LoVo (cell line): ENCODE measurements at regions not wholly inside any gene's neighbourhood (a gene's known extent, or its start where the extent isn't known, plus 50 kb on each side); places are given as distances from the start of the nearest gene placed in this dataset.
A peak's percentile ranks its signal among the peaks of the same experiment; 100 is the strongest.

Experiments used
- DNase-seq: peaks from one replicate; pipeline ENCODE4 v3.0.0-alpha.2; 2016; ENCODE audit warnings: low spot score

DNA sequence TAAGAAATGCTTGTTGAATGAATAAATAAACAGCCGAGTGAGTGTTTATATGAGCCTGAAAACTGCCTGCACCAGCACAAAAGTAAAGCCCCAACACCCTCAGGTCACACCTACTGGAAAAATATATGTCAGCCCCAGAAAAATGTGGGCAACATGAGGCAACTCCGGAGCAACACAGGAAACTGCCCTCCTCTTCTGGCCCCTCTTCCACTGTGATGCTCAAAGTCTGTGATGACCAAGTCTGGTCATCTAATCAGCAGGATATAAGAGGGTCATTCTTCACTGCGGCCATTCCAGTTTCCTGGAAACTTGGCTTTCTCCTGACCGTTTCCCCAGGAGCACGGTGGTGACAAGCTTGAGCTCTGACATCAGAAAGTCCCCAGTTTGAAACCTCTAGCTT, 159.6 kb upstream of the PZP start:
- DNase-seq = no peak

DNA sequence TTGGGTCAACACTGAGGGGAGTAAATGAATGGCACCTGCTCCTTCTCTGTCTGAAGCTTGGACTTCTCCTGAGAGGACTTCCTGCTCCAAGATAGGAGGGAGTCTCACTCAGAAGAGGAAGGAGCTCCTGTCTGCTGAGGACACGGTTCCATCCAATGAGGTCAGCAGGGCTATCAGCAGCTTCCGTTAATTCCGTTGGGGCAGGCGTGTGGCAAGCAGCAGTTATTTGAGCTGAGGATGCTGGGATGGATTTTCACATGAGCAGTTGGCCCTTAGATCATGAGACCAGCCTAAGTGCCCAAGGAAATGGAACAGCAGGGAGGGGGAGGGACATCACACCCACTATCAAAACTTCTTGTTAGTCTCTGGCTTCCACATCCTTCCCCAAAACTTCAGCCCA, 159.0 kb upstream of the PZP start:
- DNase-seq = no peak

DNA sequence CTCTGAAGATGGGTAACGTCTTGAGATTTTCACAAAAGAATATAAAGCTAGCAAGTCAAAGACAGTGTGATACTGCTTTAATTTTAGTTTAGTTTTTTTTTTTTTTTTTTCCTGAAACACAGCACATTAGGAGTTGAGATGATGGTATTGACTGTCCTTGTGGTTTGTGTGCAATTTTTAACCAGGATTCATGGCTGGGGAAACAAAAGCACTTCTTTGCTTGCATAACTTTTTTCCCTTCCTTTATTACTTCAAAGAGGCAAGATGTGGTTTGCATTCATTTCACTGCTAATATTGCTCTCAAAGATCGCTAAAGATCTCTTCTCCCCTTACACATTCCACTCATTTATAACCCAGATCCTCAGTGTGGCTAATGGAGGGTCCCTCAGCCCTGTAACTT, 157.1 kb upstream of the PZP start:
- no peak for DNase-seq

DNA sequence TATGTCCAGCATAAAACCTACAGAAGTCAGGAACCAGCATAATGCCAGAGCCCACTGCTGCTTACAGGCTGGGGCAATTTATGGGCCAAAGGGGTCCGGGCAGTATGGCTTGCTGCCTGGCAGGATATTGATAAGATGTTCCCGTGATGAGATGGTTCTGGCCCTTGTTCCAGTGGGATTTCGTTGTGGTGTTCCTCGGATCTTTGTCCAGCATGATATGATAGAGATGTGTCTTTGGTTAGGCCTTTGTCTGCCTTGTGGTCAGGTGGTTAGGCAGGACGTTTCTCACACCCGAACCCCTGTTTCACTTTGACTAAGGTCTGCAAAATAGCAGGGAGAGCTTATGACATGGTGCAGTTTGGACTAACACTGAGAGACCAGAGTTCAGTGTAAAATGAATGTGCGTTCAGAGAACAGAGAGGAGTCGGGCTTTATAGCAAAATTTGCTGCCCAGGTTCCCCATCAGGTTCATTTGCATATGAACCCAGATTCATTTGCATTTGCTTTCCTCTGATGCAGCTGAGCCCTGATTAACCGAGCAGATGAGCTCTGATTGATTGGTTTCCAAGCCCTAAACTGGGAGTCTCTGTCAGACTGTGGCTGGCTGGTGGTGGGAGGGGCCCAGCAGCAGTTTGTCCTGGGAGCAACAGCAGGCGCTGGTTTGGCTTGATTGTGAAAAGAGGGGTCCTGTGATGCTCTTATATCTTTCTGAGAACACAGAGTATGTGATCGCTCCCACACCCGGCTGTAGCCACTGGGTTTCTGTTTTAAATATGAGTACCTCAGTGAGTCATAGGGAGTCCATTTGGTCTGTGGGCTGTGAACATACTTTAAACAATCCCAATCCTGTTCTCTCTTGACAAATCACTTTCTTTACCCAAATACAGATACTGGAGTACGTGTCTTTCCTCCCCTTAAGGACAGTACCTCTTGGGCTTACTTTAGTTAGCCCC, 156.3 kb upstream of the PZP start:
- DNase-seq = peak; percentile 13

DNA sequence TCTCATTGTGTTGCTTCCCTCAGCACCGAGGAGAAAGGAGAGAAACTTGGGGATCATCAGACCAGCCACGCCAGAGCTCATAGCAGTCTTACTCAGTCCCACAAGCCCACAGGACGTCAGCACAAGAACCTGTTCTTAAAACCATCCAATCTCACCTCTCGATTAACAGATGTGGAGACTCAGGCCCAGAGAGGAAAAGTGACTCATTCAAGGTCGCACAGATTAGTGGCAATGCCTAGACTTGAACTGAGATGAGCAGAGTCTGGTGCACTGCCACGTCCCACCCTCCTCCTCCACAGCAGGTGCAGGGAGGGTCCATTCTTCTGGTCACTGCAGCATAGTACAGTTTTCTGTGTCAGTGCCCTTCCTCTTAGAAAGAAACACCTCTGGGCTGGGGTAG, 154.9 kb upstream of the PZP start:
- no peak for DNase-seq

DNA sequence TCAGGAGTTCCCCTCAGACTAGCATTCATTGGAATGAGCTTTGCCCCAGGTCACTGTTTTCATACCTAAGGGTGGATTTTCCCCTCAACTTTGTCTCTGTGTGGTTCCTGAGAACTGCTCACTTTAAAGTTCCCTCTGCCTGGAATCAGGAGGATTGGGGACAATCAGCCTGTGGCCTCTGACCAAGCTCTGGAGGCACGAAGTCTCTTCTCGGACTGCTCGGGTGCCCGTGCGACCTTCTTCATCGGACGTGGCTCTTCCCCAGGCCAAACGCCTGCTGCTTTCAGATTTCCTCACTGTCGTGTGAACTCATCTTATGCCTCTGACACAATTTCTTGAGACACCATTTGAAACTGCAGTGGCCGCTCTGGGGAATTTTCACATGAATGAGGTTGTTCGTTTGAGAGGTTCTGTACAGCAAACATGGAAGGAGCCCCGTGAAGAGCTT, 153.7 kb upstream of the PZP start:
- no peak for DNase-seq

DNA sequence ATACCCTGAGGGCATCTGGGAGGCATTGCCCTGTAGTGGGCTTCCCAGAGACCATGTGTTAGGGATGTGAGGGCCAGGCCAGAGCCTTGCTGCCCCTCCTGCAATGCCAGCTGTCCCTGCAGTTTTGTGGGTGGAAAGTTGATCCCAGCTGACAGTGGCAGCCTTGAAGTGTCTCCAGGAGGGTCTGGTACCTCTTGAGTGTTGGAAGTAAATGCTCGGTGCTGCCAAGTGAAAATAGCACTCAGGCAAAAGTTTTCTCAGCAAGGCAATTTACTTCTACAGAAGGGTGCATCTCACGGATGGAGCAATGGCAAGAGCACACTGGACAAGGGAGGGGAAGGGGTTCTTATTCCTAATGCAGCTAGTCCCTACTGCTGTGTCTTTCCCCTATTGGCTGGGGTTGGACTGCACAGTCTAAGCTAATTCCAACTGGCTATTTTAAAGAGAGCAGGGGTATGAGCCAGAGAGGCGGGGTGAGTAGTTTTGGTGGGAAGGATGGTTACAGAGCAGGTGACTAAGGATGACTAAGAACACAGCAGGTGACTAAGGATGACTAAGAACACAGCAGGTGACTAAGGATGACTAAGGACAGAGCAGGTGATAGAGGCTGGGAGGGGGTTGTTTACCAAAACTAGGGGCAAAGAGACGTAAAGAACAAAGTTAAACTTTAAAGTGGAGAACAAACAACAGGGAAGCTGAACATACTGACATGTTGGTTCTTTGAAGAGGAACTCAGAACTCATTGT, 146.0 kb upstream of the PZP start:
- peak; percentile 29 for DNase-seq

DNA sequence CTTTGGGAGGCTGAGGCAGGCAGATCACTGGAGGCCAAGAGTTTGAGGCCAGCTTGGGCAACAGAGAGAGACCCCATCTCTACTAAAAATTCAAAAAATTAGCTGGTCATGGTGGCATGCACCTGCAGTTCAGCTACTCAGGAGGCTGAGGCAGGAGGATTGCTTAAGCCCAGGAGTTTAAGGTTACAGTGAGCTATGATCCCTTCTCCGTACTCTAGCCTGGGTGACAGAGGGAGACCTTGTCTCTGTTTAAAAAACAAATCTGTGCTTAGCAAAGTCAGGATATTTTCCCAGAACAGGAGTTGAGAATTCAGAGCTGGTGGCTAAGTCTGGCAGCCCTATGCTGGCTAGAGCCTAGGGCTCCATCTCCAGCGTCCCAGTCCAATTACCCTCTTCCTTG, 142.9 kb upstream of the PZP start:
- DNase-seq = no peak

DNA sequence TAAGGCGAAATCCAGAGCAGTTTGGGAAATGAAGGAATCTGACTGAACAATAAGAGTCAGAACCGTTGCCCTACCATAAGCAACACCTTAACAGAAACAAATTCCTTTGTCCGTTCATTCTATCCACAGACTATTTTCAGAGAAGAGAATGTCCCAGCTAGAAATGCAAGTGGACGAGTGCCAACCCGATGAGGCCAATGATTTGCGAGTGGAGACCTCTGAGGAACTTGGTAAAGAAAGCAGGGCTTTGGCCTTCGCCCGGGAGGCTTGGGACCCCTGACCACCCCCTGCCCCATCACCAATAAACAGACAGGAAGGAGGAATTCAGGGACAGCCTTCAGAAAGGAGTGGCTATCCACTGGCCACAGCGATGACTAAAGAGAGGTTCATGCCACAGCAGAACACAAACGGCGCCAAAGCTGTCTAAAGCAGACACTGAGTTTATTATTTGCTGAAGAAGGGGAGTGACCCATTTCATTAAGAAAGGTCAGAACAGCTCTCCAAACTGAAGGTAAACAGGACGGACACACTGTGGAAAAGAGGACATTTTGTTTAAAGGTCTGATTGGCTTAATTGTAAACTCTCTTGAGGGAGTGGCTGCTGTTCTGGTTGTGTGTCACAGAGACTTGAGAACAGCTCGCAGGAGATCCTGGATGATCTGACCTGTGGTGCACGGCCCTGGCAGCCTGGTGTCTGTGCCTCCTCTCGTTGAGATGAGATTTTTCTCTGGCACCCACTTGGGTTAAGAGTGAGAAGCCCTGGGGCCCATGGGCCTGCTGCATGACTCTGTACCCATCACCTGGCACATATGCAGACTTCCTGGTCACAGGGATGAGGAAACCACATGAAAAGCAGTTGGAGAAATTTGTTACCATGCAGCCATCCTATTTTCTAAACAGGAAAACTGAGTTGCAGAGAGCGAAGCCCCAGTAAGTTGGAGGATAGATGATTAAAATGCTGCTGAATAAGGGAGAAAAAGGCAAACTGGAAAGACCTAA, 142.0 kb upstream of the PZP start:
- DNase-seq = no peak

DNA sequence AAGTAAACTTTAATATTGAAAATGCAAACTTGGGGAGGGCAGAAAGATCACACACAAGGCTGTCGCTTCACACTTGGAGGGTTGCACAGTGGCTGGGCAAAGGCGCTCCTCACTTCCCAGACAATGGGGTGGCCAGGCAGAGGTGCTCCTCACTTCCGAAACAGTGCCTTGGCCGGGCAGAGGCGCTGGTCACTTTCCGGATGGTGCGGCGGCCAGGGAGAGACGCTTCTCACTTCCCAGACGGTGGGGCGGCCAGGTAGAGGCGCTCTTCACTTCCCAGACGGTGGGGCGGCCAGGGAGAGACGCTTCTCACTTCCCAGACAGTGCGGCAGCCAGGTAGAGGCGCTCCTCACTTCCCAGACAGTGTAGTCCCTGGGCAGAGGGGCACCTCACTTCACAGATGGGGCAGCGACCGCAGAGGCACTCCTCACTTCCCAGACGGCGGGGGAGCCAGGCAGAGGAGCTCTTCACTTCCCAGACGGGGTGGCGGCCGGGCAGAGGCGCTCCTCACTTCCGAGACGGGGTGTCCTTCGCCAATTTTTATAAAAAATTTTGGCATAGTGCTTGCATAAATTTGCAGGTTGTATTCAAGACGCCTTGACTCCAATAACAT, 140.8 kb upstream of the PZP start:
- no peak for DNase-seq

DNA sequence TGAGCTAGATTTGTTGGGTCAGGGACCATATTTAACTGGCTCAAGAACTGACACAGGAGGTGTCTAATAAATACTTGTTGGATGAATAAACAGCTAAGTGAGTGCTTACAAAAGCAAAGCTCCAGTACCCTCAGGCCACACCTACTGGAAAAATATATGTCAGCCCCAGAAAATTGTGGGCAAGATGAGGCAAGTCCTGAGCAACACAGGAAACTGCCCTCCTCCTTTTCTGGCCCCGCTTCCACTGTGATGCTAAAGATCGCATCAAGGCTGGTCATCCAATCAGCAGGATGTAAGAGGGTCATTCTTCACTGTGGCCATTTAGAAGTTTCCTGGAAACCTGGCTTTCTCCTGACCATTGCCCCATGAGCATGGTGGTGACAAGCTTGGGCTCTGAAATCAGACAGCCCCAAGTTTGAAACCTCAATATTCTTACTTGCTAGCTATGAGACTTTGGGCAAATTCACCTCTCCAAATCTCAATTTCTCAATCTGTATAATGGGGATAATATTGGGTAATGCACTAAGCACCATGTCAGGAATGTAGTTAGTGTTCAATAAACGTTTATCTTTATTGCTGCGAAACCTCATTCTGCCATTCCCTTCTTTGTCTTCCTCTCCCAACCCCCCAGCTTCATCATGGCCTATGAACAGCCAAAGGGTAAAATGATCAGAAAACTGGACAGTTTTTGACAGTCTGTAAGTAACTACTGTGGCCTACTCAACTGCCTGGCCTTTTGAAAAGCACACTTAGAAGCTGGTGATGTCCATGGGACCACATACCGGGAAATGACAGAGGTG, 139.3 kb upstream of the PZP start:
- peak; percentile 41 for DNase-seq

DNA sequence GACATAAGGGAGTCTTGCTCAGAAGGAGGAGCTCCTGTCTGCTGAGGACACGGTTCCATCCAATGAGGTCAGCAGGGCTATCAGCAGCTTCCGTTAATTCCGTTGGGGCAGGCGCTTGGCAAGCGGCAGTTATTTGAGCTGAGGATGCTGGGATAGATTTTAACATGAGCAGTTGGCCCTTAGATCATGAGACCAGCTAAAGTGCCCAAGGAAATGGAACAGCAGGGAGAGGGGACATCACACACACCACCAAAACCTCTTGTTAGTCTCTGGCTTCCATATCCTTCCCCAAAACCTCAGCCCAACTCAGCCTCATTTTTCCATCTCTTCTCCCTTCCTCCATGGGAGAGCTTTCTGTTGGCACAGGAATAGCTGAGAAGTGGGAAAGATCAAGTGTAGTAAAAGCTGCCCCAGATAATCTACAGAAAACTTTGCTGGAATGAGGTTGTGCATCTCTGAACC, 138.7 kb upstream of the PZP start:
- DNase-seq = no peak

DNA sequence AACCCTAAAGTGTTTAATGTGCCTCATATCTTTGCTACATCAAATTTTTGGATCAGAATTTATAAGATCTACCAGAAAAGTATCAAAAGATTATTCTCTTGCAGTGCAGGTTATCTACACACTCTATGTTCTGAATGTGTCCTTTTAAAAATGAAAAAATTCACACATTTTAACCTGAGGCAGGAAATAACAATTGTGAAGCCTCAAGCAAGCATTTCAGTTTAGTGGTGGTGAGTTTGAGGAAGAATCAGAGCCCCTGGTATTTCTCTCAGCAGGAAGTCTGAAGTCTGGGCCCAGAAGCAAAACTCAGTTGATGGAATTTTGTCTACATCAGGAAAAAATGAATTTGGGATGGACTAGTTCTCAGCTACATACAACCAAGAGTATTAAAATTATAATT, 137.0 kb upstream of the PZP start:
- DNase-seq = no peak

DNA sequence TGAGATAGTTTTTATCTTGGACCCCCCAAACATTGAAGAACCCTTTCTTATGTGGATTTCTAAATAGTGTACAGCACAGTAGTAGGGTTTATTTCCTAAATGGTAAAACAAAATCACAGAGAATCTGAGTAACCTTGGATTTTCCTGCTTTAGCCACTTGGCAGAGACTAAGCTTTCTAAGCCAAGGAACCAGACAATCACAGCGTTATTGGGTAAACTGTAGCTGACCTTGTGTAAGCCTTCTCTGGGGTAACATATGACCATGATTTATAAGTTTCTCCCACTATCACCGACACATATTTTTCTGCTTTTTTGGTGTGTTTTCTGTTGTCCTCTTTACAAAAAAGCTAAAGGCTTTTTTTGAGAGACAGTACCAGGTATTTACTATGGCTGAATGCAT, 136.3 kb upstream of the PZP start:
- DNase-seq = no peak

DNA sequence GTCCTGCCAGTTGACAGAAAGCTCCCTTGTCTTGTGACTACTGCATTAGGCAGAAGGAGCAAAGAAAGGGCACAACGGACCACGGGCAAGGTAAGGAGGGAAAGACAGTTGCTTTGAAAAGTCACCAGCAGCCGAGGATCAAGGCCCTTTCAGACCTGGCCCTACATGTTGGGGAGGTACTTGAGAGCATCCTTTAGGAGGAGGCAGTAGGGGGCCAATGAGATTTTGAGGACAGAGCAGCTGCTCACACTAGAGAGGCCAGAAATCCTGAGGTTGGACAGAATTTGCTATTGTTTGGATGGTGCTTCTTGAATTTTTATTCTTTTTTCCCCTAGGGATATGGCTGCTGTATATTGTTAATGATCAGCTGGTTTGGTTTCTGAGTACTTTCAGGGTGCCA, 135.5 kb upstream of the PZP start:
- DNase-seq = no peak

DNA sequence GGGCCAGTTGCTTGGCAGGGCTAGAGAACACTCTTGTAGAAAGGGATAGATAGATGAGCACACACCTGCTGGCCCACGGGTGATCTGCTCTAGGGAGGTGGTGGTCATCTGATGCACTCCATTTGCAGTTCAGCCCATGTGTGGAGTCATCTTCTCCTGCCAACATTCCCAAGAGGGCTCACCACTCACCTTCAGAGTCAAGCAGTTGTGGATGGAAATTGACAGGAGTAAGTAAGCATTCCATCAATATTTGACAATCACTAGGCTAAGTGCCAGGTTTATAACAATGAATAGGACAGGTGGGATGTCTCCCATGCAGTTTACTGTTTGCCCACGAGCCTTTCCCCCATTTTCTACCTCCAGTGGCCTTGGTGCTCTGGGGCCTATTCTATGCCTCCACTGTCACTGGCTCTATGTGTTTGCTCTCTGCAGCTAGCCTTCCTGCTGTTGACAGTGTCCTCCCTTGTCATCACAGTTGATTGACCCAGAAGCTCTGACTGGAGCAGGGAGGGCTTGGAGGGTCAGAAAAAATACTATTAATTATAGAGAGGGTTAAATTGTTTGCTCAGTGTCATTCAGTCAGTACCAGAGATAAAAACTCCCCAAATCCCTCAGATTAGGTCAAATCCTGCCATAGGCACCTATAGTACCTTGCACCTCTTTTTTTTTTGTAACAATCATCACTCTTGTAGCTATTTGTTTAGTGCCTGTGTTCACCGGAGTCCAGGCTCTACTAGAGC, 134.6 kb upstream of the PZP start:
- no peak for DNase-seq

DNA sequence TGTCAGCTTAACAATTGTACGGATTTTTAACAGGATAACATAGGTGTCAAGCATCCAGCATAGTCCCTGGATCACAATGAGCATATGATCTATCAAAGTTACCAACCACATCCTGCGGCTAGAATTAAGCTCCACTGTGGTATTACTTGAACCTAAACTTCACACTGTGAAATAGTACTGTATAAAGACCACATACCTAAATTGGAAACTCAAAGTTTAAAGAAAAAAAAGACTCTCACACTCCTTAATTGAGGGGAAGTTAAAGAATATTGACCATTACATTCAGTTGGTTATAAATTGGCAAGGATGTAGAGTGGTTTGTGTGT, 133.0 kb upstream of the PZP start:
- no peak for DNase-seq

DNA sequence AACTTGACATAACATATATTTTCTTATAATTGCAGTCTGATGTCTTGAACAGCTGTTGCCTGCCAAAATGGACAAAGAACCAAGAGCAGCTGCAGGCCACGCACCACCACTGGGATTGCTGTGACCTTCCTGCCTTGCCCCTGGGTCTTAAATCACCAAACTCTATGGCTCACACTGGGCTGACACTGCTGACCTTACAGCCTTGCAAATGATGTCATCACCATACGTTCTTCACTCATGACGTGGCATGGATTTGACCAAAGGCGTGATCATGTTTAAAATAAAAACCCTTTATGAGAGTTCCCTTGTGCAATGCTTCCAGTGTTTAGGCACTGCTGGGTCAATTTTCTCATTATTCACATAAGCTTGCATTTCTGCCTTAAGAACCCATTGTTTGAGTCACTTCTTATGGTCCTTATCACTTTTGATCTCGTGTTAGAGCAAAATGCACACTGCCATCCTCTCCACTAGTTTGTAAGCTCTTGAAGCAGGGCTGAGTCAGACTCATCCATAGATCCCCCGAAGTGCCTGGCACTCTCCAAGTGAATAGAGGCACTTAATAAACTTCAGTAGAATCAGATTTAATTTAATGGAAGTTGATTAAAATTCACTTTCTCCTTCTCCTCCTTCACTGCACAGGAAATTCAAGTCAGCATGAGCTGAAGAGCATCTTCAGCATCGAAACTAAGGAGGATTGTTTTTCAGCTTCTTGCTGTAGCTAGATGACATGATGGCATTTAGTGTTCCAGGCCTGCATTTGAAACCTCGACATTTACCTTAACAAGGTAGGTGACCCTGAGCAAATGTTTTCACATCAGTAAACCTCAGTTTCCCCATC, 132.4 kb upstream of the PZP start:
- DNase-seq = no peak

DNA sequence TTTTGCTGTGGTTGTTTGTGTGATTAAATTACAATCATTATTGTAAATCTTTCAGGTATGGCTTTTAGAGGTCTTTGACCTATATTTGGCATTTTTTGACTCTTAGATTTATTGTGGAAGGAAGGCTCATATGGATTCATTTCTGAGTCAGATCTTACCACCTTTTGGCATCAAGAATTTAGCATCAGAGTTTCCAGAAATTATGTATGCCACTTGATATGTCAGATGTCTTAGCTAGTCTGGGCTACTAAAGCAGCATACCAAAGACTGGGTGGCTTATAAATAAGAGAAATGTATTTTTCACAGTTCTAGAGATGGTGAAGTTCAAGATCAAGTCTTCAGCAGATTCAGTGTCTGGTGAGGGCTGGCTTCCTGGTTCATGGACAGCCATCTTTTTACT, 129.5 kb upstream of the PZP start:
- no peak for DNase-seq
